GM10266 (cell line): ENCODE measurements at regions not wholly inside any gene's neighbourhood (a gene's known extent, or its start where the extent isn't known, plus 50 kb on each side); places are given as distances from the start of the nearest gene placed in this dataset.
A peak's percentile ranks its signal among the peaks of the same experiment; 100 is the strongest.

ENCODE experiments used
- DNase-seq: peaks from one replicate; pipeline ENCODE4 v3.0.0; 2012; ENCODE audit errors: extremely low spot score
- CTCF ChIP-seq: IDR thresholded peaks from 2 replicates; pipeline ENCODE4 v1.5.1; 2012; ENCODE audit warnings: mild to moderate bottlenecking, low read depth; ENCODE audit not compliant: control insufficient read depth, insufficient read depth; ENCODE audit errors: missing control alignments

- no peak for TF ChIP-seq CTCF
- no peak for DNase-seq
Observed at GRCh38 chr6:143595251-143596036, 82.3 kb upstream of the PHACTR2 start.

- no peak for DNase-seq
- TF ChIP-seq CTCF: no peak
Observed at GRCh38 chr6:143594647-143595046, 83.1 kb upstream of the PHACTR2 start.

- peak; percentile 26 for TF ChIP-seq CTCF
- no peak for DNase-seq
Observed at GRCh38 chr6:143592335-143592734, 80.8 kb upstream of the FUCA2 start.

GRCh38 chr6:143591441-143591840 is 79.9 kb upstream of the FUCA2 start:
- DNase-seq: no peak
- no peak for TF ChIP-seq CTCF

- no peak for TF ChIP-seq CTCF
- no peak for DNase-seq
Observed at GRCh38 chr6:143589162-143589561, 77.6 kb upstream of the FUCA2 start.

- DNase-seq: no peak
- no peak for TF ChIP-seq CTCF
Observed at GRCh38 chr6:143586557-143586956, 75.0 kb upstream of the FUCA2 start.

GRCh38 chr6:143585716-143586115 is 74.2 kb upstream of the FUCA2 start:
- no peak for TF ChIP-seq CTCF
- DNase-seq: no peak
